Thyroid gland (tissue), 4 donors: ENCODE measurements at regions not wholly inside any gene's neighbourhood (a gene's known extent, or its start where the extent isn't known, plus 50 kb on each side); places are given as distances from the start of the nearest gene placed in this dataset.

Experiments
- DNase-seq, 2 donors: peaks; one replicate each; pipeline ENCODE4 v3.0.0-alpha.2; 2019
- H3K27ac ChIP-seq, 3 donors: fragments of 200-600 bp; sonication (generic); 1 replicate in 2 of 3; 2 replicates in 1 of 3; pipeline ENCODE4 v1.5.1; 2016 to 2019; ENCODE audit warnings: mild to moderate bottlenecking in 1 of 3, moderate library complexity in 1 of 3
- H3K27me3 ChIP-seq: fragments of 200-600 bp; sonication (generic); one replicate; pipeline ENCODE4 v1.5.1; 2019
- H3K36me3 ChIP-seq, 2 donors: fragments of 200-600 bp; sonication (generic); one replicate each; pipeline ENCODE4 v1.5.1; 2016 to 2019
- H3K4me1 ChIP-seq, 2 donors: fragments of 200-600 bp; sonication (generic); one replicate each; pipeline ENCODE4 v1.5.1; 2017 to 2019
- H3K4me3 ChIP-seq, 3 donors: fragments of 200-600 bp; sonication (generic); replicated peaks in 1 of 3; 1 replicate in 2 of 3; 2 replicates in 1 of 3; pipeline ENCODE4 v1.5.1; 2016; ENCODE audit warnings: mild to moderate bottlenecking in 1 of 3
- H3K9me3 ChIP-seq: fragments of 200-600 bp; sonication (generic); one replicate; pipeline ENCODE4 v1.5.1; 2017
- CTCF ChIP-seq, 6 experiments: fragments of 200-600 bp in 3 of 6; fragments of 450-650 bp in 3 of 6; sonication (generic) in 3 of 6; IDR thresholded peaks; one replicate each; pipeline ENCODE4 v1.5.1; 2016 to 2019; ENCODE audit warnings: antibody characterized with exemption in 6 of 6, mild to moderate bottlenecking in 2 of 6, inconsistent platforms in 1 of 6, moderate library complexity in 1 of 6
- POLR2A ChIP-seq, 2 donors: fragments of 450-650 bp; IDR thresholded peaks; one replicate each; pipeline ENCODE4 v1.6.1; 2017; ENCODE audit warnings: antibody characterized with exemption in 2 of 2, mild to moderate bottlenecking in 2 of 2, moderate library complexity in 1 of 2
- WGBS, 2 donors: methylation state at CpG; one replicate each; pipeline ENCODE4 v1.1.5; 2017; 5-methylcytosine and 5-hydroxymethylcytosine counted together
- intact Hi-C: fragments of 100-400 bp; cut with DNase I; formaldehyde crosslinking; loops from one replicate; pipeline ENCODE4 v1.15.1; 2023

- Histone ChIP-seq H3K27me3 (no peaks in the 10 kb centered on the region), H3K4me1 (no peaks in the 10 kb centered on the region), H3K9me3 (no peaks in the 10 kb centered on the region), H3K27ac (no peak overlapping the region), H3K36me3 (no peaks in the 10 kb centered on the region), H3K4me3 (no peak overlapping the region)
- WGBS, 2 donors, result 95 to 98% methylated on average over 19 to 20 of the region's 25 CpGs
- TF ChIP-seq CTCF (IDR thresholded peaks at IDR 0.05), result no peak
- no peak for TF ChIP-seq POLR2A (IDR thresholded peaks at IDR 0.05)
- no peak for DNase-seq
- intact Hi-C loops, result no loop called here
Measured at GRCh38 chr9:22863106-22863505, 416.5 kb downstream of the DMRTA1 start.

GRCh38 chr9:22863736-22864135 is 417.1 kb downstream of the DMRTA1 start:
- TF ChIP-seq POLR2A (IDR thresholded peaks at IDR 0.05) (no peak), CTCF (IDR thresholded peaks at IDR 0.05) (no peak)
- H3K9me3 ChIP-seq, result no peaks in the 10 kb centered on the region
- intact Hi-C loops, result no loop called here
- no peaks in the 10 kb centered on the region for H3K4me1 ChIP-seq
- no peaks in the 10 kb centered on the region for H3K27me3 ChIP-seq
- DNase-seq, result no peak
- H3K36me3 ChIP-seq, result no peaks in the 10 kb centered on the region
- no peak overlapping the region for H3K27ac ChIP-seq
- H3K4me3 ChIP-seq, result no peak overlapping the region
- 79 to 80% methylated on average over 1 of the region's 1 CpG for WGBS, 2 donors

GRCh38 chr9:22893196-22893843 is 446.7 kb downstream of the DMRTA1 start:
- WGBS, 2 donors, result 83 to 85% methylated on average over 4 of the region's 4 CpGs
- DNase-seq, result no peak
- Histone ChIP-seq H3K27me3 (no peaks in the 10 kb centered on the region), H3K27ac (no peak overlapping the region), H3K4me1 (no peaks in the 10 kb centered on the region), H3K9me3 (no peaks in the 10 kb centered on the region), H3K36me3 (no peaks in the 10 kb centered on the region), H3K4me3 (no peak overlapping the region)
- intact Hi-C loops, result no loop called here
- TF ChIP-seq POLR2A (IDR thresholded peaks at IDR 0.05), result no peak
- TF ChIP-seq CTCF (IDR thresholded peaks at IDR 0.05), result no peak

- TF ChIP-seq CTCF (IDR thresholded peaks at IDR 0.05) (no peak), POLR2A (IDR thresholded peaks at IDR 0.05) (no peak)
- DNase-seq, result no peak
- Histone ChIP-seq H3K9me3 (no peaks in the 10 kb centered on the region), H3K27ac (no peak overlapping the region), H3K4me1 (no peaks in the 10 kb centered on the region), H3K4me3 (no peak overlapping the region), H3K27me3 (no peaks in the 10 kb centered on the region), H3K36me3 (no peaks in the 10 kb centered on the region)
- 60 to 65% methylated on average over 4 of the region's 4 CpGs for WGBS, 2 donors
- intact Hi-C loops, result no loop called here
Measured at GRCh38 chr9:22898591-22898990, 452.0 kb downstream of the DMRTA1 start.

- no peak for DNase-seq
- no peaks in the 10 kb centered on the region for H3K9me3 ChIP-seq
- H3K36me3 ChIP-seq, result no peaks in the 10 kb centered on the region
- no peak overlapping the region for H3K4me3 ChIP-seq
- TF ChIP-seq CTCF (IDR thresholded peaks at IDR 0.05) (no peak), POLR2A (IDR thresholded peaks at IDR 0.05) (no peak)
- WGBS, 2 donors, result 61 to 70% methylated on average over 1 of the region's 1 CpG
- H3K27me3 ChIP-seq, result no peaks in the 10 kb centered on the region
- H3K27ac ChIP-seq, result no peak overlapping the region
- intact Hi-C loops, result no loop called here
- H3K4me1 ChIP-seq, result no peaks in the 10 kb centered on the region
Measured at GRCh38 chr9:22911632-22912031, 465.0 kb downstream of the DMRTA1 start.
